ENCODE measurements at regions not wholly inside any gene's neighbourhood (a gene's known extent, or its start where the extent isn't known, plus 50 kb on each side); places are given as distances from the start of the nearest gene placed in this dataset.
"Not testable (repeated sequence)": the region's sequence is repeated elsewhere in the genome, so short reads cannot be mapped to it uniquely, and the experiment has no call there.

- Histone ChIP-seq H3K9me3 (ENCODE audit: control insufficient read depth, insufficient read depth, low read depth, low read length) (no peaks in the 10 kb centered on the region), H3K4me3 (ENCODE audit: low read depth, low read length) (no peak overlapping the region), H3K27ac (ENCODE audit: extremely low read depth, low read depth, low read length) (no peak overlapping the region), H3K36me3 (ENCODE audit: control insufficient read depth in 2 of 2, insufficient read depth in 1 of 2, low read length in 2 of 2) (no peaks in the 10 kb centered on the region), H3K4me1 (ENCODE audit: control insufficient read depth, insufficient read depth, low read length) (no peaks in the 10 kb centered on the region)
- ChIA-PET CTCF (no interaction called here), POLR2A (no interaction called here)
- no peak for TF ChIP-seq WT1 (tag by site-specific recombination; IDR thresholded peaks at IDR 0.05)
- TF ChIP-seq SCRT2 (tag by site-specific recombination; IDR thresholded peaks at IDR 0.05), result 0 out of 2 replicates have a peak, but pooled peaks have one; percentile 11
- TF ChIP-seq SP7 (tag by site-specific recombination; IDR thresholded peaks at IDR 0.05), result no peak
Observed at GRCh38 chr12:111247083-111247783, 121.7 kb downstream of the PHETA1 start.

GRCh38 chr12:111246477-111247011, 122.4 kb downstream of the PHETA1 start:
- Histone ChIP-seq H3K36me3 (ENCODE audit: control insufficient read depth in 2 of 2, insufficient read depth in 1 of 2, low read length in 2 of 2) (no peaks in the 10 kb centered on the region), H3K27ac (ENCODE audit: extremely low read depth, low read depth, low read length) (no peak overlapping the region), H3K4me1 (ENCODE audit: control insufficient read depth, insufficient read depth, low read length) (no peaks in the 10 kb centered on the region), H3K4me3 (ENCODE audit: low read depth, low read length) (no peak overlapping the region), H3K9me3 (ENCODE audit: control insufficient read depth, insufficient read depth, low read depth, low read length) (no peaks in the 10 kb centered on the region)
- TF ChIP-seq AEBP2 (tag by site-specific recombination; IDR thresholded peaks at IDR 0.05; ENCODE audit: borderline replicate concordance), result no peak
- ChIA-PET CTCF (no interaction called here), POLR2A (no interaction called here)

- POLR2A ChIA-PET, result no interaction called here
- Histone ChIP-seq H3K9me3 (ENCODE audit: control insufficient read depth, insufficient read depth, low read depth, low read length) (no peaks in the 10 kb centered on the region), H3K27ac (ENCODE audit: extremely low read depth, low read depth, low read length) (no peak overlapping the region), H3K4me1 (ENCODE audit: control insufficient read depth, insufficient read depth, low read length) (no peaks in the 10 kb centered on the region), H3K36me3 (ENCODE audit: control insufficient read depth in 2 of 2, insufficient read depth in 1 of 2, low read length in 2 of 2) (no peaks in the 10 kb centered on the region), H3K4me3 (ENCODE audit: low read depth, low read length) (no peak overlapping the region)
- CTCF ChIA-PET, result no interaction called here
- TF ChIP-seq ZNF510 (tag by site-specific recombination; IDR thresholded peaks at IDR 0.05; ENCODE audit: insufficient replicate concordance) (no peak), ZNF112 (tag by site-specific recombination; IDR thresholded peaks at IDR 0.05) (peak; percentile 96), KLF10 (tag by site-specific recombination; IDR thresholded peaks at IDR 0.05) (no peak)
Observed at GRCh38 chr12:111245701-111246476, 123.0 kb downstream of the PHETA1 start.

- CTCF ChIA-PET, result no interaction called here
- no peaks in the 10 kb centered on the region for H3K9me3 ChIP-seq (ENCODE audit: control insufficient read depth, insufficient read depth, low read depth, low read length)
- H3K27ac ChIP-seq (ENCODE audit: extremely low read depth, low read depth, low read length), result no peak overlapping the region
- no peak overlapping the region for H3K4me3 ChIP-seq (ENCODE audit: low read depth, low read length)
- no peaks in the 10 kb centered on the region for H3K4me1 ChIP-seq (ENCODE audit: control insufficient read depth, insufficient read depth, low read length)
- H3K36me3 ChIP-seq (ENCODE audit: control insufficient read depth in 2 of 2, insufficient read depth in 1 of 2, low read length in 2 of 2), result no peaks in the 10 kb centered on the region
- TF ChIP-seq TCF7L2 (IDR thresholded peaks at IDR 0.05; ENCODE audit: borderline replicate concordance, low read depth, low read length) (no peak), SETDB1 (IDR thresholded peaks at IDR 0.05; ENCODE audit: insufficient read length, low read length) (no peak), KLF17 (tag by site-specific recombination; IDR thresholded peaks at IDR 0.05) (no peak)
- POLR2A ChIA-PET, result no interaction called here
Observed at GRCh38 chr12:111244673-111245072, 124.2 kb downstream of the PHETA1 start.

GRCh38 chr12:111242817-111243216, 126.1 kb downstream of the PHETA1 start:
- POLR2A ChIA-PET; H3K4me3 ChIP-seq (ENCODE audit: low read depth, low read length); H3K9me3 ChIP-seq (ENCODE audit: control insufficient read depth, insufficient read depth, low read depth, low read length); H3K36me3 ChIP-seq (ENCODE audit: control insufficient read depth in 2 of 2, insufficient read depth in 1 of 2, low read length in 2 of 2); H3K27ac ChIP-seq (ENCODE audit: extremely low read depth, low read depth, low read length); H3K4me1 ChIP-seq (ENCODE audit: control insufficient read depth, insufficient read depth, low read length): not testable (repeated sequence)
- CTCF ChIA-PET, result interaction anchor here (1.4 kb wide), 1 partner anchor 56 kb away, joined by 3 read pairs; no protein-coding TSS in a partner anchor
- TF ChIP-seq ZNF146 (tag by site-specific recombination; IDR thresholded peaks at IDR 0.05) (peak; percentile 82), ZNF580 (tag by site-specific recombination; IDR thresholded peaks at IDR 0.05) (0 out of 2 replicates have a peak, but pooled peaks have one; percentile 51)

Measured in HEK293 (cell line).